ENCODE measurements at regions not wholly inside any gene's neighbourhood (a gene's known extent, or its start where the extent isn't known, plus 50 kb on each side); places are given as distances from the start of the nearest gene placed in this dataset.
A peak's percentile ranks its signal among the peaks of the same experiment; 100 is the strongest.

DNA sequence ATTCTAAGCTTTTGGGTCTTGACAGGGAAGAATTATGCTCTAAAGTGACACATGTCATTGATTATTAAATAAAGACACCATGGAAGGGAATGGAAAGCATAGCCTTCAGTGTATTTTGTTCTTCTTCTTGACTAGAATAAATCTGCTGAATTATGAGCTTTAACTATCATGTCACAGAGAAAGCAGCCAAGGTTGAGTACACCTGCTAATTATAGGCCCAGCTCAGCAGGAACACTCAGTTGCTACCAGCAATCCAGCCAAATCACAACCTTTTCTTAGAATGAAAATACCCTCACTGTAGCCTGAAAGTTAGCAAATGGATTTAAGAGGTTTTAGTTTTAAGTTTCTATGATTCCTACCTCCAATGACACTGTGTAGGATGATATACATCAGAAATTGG lies 225.3 kb upstream of the RHOBTB1 start:
- no peak for TF ChIP-seq JUND (IDR thresholded peaks at IDR 0.05; ENCODE audit: low read depth)
- no peak for DNase-seq (ENCODE audit: low read depth in 1 of 2, low spot score in 1 of 2)
- in situ Hi-C loops (cut with HindIII; ENCODE audit: low pct_unique_long_range_greater_than_20kb, low sequenced_read_pairs) = no loop called here

DNA sequence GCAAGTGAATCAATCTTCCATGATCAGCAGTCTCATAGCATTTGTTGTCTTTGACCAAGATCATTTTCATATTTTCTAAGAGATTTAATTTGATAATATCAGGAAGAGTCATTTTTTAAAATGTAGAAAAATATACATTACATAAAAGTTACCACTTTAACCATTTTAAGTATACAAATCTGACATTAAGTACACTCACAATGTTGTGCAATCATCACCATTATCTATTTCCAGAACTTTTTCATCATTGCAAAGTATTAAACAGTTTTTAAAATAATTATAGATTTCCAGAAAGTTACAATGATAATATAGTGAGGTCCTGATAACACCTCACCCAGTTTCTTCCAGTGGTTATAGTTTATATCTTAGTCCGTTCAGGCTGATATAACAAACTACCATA lies 222.5 kb upstream of the RHOBTB1 start:
- in situ Hi-C loops (cut with HindIII; ENCODE audit: low pct_unique_long_range_greater_than_20kb, low sequenced_read_pairs) = no loop called here
- no peak for TF ChIP-seq JUND (IDR thresholded peaks at IDR 0.05; ENCODE audit: low read depth)
- no peak for DNase-seq (ENCODE audit: low read depth in 1 of 2, low spot score in 1 of 2)

DNA sequence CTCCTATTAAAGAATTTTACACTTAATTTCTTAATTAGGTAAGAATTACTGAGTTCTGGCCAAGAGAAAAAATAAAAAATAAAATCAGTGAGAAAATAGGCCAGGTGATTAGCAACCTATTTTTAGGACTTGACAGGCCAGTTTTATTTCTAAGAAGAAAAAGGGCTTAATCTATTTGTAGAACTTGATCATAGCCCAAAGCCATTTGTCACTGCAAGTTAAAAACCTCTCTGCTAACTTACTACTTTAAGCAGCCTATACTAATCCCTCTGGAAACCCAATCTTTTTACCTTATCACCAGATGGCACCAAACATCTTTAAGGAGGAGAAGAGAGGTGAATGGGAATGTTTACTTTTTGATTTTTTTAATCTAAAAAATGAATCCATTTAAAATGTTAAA lies 222.1 kb upstream of the RHOBTB1 start:
- in situ Hi-C loops (cut with HindIII; ENCODE audit: low pct_unique_long_range_greater_than_20kb, low sequenced_read_pairs) = no loop called here
- TF ChIP-seq JUND (IDR thresholded peaks at IDR 0.05; ENCODE audit: low read depth) = no peak
- no peak for DNase-seq (ENCODE audit: low read depth in 1 of 2, low spot score in 1 of 2)

- no peak for TF ChIP-seq JUND (IDR thresholded peaks at IDR 0.05; ENCODE audit: low read depth)
- in situ Hi-C loops (cut with HindIII; ENCODE audit: low pct_unique_long_range_greater_than_20kb, low sequenced_read_pairs) = no loop called here
- DNase-seq (ENCODE audit: low read depth in 1 of 2, low spot score in 1 of 2) = peak in 1 of 2 experiments; percentile 80
These were observed 220.6 kb upstream of the RHOBTB1 start for GRCh38 chr10:61164458-61165160.

DNA sequence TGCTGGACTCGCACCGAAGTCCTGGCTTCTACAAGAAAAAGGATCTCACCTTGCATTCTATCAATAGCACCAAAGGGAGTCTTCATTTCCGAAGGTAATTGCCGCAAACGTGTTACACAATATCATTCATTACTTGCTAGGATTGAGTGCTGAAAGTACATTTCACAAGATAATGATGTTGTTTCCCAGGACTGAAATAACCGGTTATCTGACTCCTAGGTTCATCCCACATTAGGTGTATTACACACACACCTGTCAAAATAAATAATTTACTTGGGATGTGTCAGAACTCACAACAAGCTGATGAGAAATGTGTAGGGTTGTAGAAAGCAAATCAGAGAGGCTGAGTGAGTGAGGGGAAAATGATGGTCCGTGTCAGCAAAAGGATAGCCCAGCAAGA lies 219.4 kb upstream of the RHOBTB1 start:
- in situ Hi-C loops (cut with HindIII; ENCODE audit: low pct_unique_long_range_greater_than_20kb, low sequenced_read_pairs) = no loop called here

DNA sequence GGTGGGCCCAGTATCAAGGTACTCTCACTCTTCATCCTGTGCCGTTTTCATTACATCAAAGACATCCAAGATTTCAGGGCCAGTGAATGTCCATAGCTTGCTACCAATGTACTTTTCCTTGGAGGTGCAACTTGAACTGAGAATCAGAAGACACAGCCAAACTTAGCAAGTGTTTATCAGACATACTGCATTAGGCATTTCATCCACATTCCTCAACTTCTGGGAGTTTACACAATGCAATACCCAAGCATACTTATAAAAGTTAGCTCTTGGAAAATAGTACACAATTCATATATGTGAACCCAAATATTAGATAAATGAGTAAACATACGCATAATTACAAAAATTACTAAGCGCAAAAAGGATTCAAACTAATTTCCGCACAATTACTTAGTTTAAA lies 216.3 kb upstream of the RHOBTB1 start:
- TF ChIP-seq JUND (IDR thresholded peaks at IDR 0.05; ENCODE audit: low read depth) = no peak
- no peak for DNase-seq (ENCODE audit: low read depth in 1 of 2, low spot score in 1 of 2)
- in situ Hi-C loops (cut with HindIII; ENCODE audit: low pct_unique_long_range_greater_than_20kb, low sequenced_read_pairs) = no loop called here

More for the DNA sequence above, 219.4 kb upstream of the RHOBTB1 start:
- TF ChIP-seq JUND (IDR thresholded peaks at IDR 0.05; ENCODE audit: low read depth) = no peak
- peak in 1 of 2 experiments; percentile 25 for DNase-seq (ENCODE audit: low read depth in 1 of 2, low spot score in 1 of 2)

DNA sequence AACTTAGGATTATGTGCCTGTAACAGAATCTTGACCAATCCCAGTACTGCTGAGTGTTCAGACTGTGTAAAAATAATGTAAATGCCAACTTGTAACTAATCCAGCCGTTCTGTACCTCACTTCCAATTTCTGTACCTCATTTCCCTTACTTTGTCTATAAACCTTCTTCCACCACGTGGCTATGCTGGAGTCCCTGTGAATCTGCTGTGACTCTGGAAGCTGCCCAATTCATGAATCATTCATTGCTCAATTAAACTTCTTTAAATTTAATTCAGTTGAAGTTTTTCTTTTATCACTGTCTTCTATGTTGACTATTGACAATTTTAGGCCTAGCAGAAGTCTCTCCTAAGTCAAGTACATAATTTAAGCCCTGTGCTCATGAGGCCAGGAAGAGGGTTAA lies 215.3 kb upstream of the RHOBTB1 start:
- no peak for DNase-seq (ENCODE audit: low read depth in 1 of 2, low spot score in 1 of 2)
- no peak for TF ChIP-seq JUND (IDR thresholded peaks at IDR 0.05; ENCODE audit: low read depth)
- in situ Hi-C loops (cut with HindIII; ENCODE audit: low pct_unique_long_range_greater_than_20kb, low sequenced_read_pairs) = no loop called here

GRCh38 chr10:61157182-61157581 lies 213.2 kb upstream of the RHOBTB1 start:
- no peak for TF ChIP-seq JUND (IDR thresholded peaks at IDR 0.05; ENCODE audit: low read depth)
- DNase-seq (ENCODE audit: low read depth in 1 of 2, low spot score in 1 of 2) = no peak
- in situ Hi-C loops (cut with HindIII; ENCODE audit: low pct_unique_long_range_greater_than_20kb, low sequenced_read_pairs) = no loop called here

- no peak for TF ChIP-seq JUND (IDR thresholded peaks at IDR 0.05; ENCODE audit: low read depth)
- no peak for DNase-seq (ENCODE audit: low read depth in 1 of 2, low spot score in 1 of 2)
- in situ Hi-C loops (cut with HindIII; ENCODE audit: low pct_unique_long_range_greater_than_20kb, low sequenced_read_pairs) = no loop called here
These were observed 209.8 kb upstream of the RHOBTB1 start for GRCh38 chr10:61153771-61154170.

DNA sequence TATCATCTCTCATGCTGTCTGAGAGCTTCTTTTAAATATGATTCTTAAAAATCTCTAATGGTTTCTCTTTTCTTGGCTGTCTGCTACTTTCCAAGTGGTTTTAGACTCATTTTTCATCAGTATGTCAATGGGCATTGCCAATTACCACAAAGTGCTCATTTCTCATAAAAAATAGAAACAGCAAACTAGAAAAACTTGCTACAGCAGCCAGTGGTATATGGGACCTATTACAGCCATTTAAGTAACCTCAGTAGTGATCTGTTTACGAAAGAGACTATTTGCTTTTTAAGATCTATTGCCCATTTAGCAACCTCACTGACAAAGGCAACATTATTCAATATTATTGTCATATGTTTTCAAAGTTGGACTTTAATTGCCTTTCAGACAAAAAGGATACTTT lies 207.1 kb upstream of the RHOBTB1 start:
- in situ Hi-C loops (cut with HindIII; ENCODE audit: low pct_unique_long_range_greater_than_20kb, low sequenced_read_pairs) = no loop called here
- TF ChIP-seq JUND (IDR thresholded peaks at IDR 0.05; ENCODE audit: low read depth) = no peak
- no peak for DNase-seq (ENCODE audit: low read depth in 1 of 2, low spot score in 1 of 2)

DNA sequence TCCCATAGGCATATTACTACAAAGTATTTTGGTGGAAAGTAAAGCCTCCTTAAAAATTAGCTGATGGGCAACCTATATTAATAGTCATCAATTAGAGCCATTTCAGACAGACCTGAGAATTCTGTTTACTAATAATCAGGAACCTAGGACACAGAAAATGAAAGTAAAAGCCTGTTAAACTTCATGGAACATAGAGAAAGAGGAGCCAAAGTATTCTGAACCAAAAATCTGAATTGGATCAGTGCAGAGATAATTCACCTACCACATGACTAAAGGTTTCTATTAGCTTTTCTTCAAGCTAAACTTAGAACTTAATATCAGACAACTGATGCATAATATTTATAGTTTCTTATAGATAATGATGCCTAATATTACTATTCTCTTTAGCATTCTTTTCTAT lies 204.5 kb upstream of the RHOBTB1 start:
- in situ Hi-C loops (cut with HindIII; ENCODE audit: low pct_unique_long_range_greater_than_20kb, low sequenced_read_pairs) = no loop called here
- DNase-seq (ENCODE audit: low read depth in 1 of 2, low spot score in 1 of 2) = no peak

DNA sequence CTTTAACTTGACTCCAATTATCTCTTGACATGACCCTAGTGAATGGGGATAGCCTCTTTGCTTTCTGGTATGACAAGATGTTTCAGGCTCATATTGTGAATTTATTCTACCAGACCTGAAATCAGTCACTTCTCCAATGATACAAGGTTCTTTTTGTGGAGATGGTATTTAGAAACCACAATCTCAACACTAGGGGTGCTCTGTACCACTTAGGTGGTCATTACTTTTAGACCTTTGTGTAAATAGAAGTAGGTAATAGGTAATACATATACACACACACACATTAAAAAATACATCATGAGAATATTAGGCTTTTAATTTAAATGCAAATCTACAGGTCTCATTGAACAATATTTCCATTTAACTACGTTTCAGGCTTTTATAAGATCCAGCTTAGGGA lies 199.0 kb upstream of the RHOBTB1 start:
- no peak for TF ChIP-seq JUND (IDR thresholded peaks at IDR 0.05; ENCODE audit: low read depth)
- DNase-seq (ENCODE audit: low read depth in 1 of 2, low spot score in 1 of 2) = no peak
- in situ Hi-C loops (cut with HindIII; ENCODE audit: low pct_unique_long_range_greater_than_20kb, low sequenced_read_pairs) = no loop called here

More for the DNA sequence above, 204.5 kb upstream of the RHOBTB1 start:
- TF ChIP-seq JUND (IDR thresholded peaks at IDR 0.05; ENCODE audit: low read depth) = no peak

- in situ Hi-C loops (cut with HindIII; ENCODE audit: low pct_unique_long_range_greater_than_20kb, low sequenced_read_pairs) = no loop called here
- no peak for TF ChIP-seq JUND (IDR thresholded peaks at IDR 0.05; ENCODE audit: low read depth)
- DNase-seq (ENCODE audit: low read depth in 1 of 2, low spot score in 1 of 2) = peak; percentile 26 to 83
These were observed 196.9 kb upstream of the RHOBTB1 start for GRCh38 chr10:61140765-61141392.

GRCh38 chr10:61139592-61139953 lies 195.6 kb upstream of the RHOBTB1 start:
- in situ Hi-C loops (cut with HindIII; ENCODE audit: low pct_unique_long_range_greater_than_20kb, low sequenced_read_pairs) = no loop called here
- DNase-seq (ENCODE audit: low read depth in 1 of 2, low spot score in 1 of 2) = no peak
- TF ChIP-seq JUND (IDR thresholded peaks at IDR 0.05; ENCODE audit: low read depth) = no peak

Data from T47D (cell line).